ENCODE measurements at regions not wholly inside any gene's neighbourhood (a gene's known extent, or its start where the extent isn't known, plus 50 kb on each side); places are given as distances from the start of the nearest gene placed in this dataset.

- Histone ChIP-seq H3K4me3 (ENCODE audit: low read depth in 1 of 3, low read length in 3 of 3) (no peak overlapping the region), H3K36me3 (ENCODE audit: control insufficient read depth in 4 of 4, insufficient read depth in 3 of 4, low read depth in 1 of 4, low read length in 3 of 4) (no peaks in the 10 kb centered on the region), H3K9ac (ENCODE audit: low read depth in 1 of 2, low read length in 2 of 2) (no peak overlapping the region), H3K27me3 (ENCODE audit: control insufficient read depth in 4 of 4, insufficient read depth in 4 of 4, low read length in 3 of 4) (no peaks in the 10 kb centered on the region), H3K9me3 (ENCODE audit: control insufficient read depth in 4 of 4, low read length in 3 of 4) (no peaks in the 10 kb centered on the region), H3K27ac (ENCODE audit: low read depth in 1 of 2, low read length in 2 of 2) (no peak overlapping the region), H3K4me1 (ENCODE audit: control insufficient read depth in 4 of 4, insufficient read depth in 4 of 4, low read length in 3 of 4) (peaks cover 0 to 8% (median 5%) of the 10 kb centered on the region in 4 donors)
- no peak for TF ChIP-seq EGR1 (IDR thresholded peaks at IDR 0.05; ENCODE audit: low read depth in 2 of 2)
- no peak for TF ChIP-seq YY1 (IDR thresholded peaks at IDR 0.05)
- TF ChIP-seq HNF4A (conservative IDR thresholded peaks at IDR 0.05): no peak
- no peak for TF ChIP-seq HNF4G (IDR thresholded peaks at IDR 0.05)
- no peak for TF ChIP-seq GABPA (IDR thresholded peaks at IDR 0.05 in 1 of 2, conservative IDR thresholded peaks at IDR 0.05 in 1 of 2)
- no peak for TF ChIP-seq MAX (IDR thresholded peaks at IDR 0.05)
- TF ChIP-seq SP1 (IDR thresholded peaks at IDR 0.05): no peak
- no peak for TF ChIP-seq TAF1 (conservative IDR thresholded peaks at IDR 0.05)
- no peak for TF ChIP-seq RXRA (IDR thresholded peaks at IDR 0.05)
- TF ChIP-seq JUND (IDR thresholded peaks at IDR 0.05): no peak
- no peak for DNase-seq (ENCODE audit: low spot score)
- 61% methylated on average over 7 of the region's 7 CpGs for WGBS
Observed at GRCh38 chr11:115580927-115581680, 76.9 kb upstream of the CADM1 start.

- no peak for DNase-seq (ENCODE audit: low spot score)
- Histone ChIP-seq H3K9ac (ENCODE audit: low read depth in 1 of 2, low read length in 2 of 2) (no peak overlapping the region), H3K27ac (ENCODE audit: low read depth in 1 of 2, low read length in 2 of 2) (no peak overlapping the region), H3K9me3 (ENCODE audit: control insufficient read depth in 4 of 4, low read length in 3 of 4) (no peaks in the 10 kb centered on the region), H3K27me3 (ENCODE audit: control insufficient read depth in 4 of 4, insufficient read depth in 4 of 4, low read length in 3 of 4) (no peaks in the 10 kb centered on the region), H3K4me1 (ENCODE audit: control insufficient read depth in 4 of 4, insufficient read depth in 4 of 4, low read length in 3 of 4) (peaks cover 0 to 8% (median 5%) of the 10 kb centered on the region in 4 donors), H3K4me3 (ENCODE audit: low read depth in 1 of 3, low read length in 3 of 3) (no peak overlapping the region), H3K36me3 (ENCODE audit: control insufficient read depth in 4 of 4, insufficient read depth in 3 of 4, low read depth in 1 of 4, low read length in 3 of 4) (no peaks in the 10 kb centered on the region)
- 89% methylated on average over 4 of the region's 4 CpGs for WGBS
- TF ChIP-seq JUND (IDR thresholded peaks at IDR 0.05) (no peak), RAD21 (IDR thresholded peaks at IDR 0.05) (no peak), FOXA2 (IDR thresholded peaks at IDR 0.05) (no peak), FOXA1 (IDR thresholded peaks at IDR 0.05) (no peak), REST (IDR thresholded peaks at IDR 0.05) (no peak), YY1 (IDR thresholded peaks at IDR 0.05) (no peak), RXRA (IDR thresholded peaks at IDR 0.05) (no peak), GABPA (IDR thresholded peaks at IDR 0.05 in 1 of 2, conservative IDR thresholded peaks at IDR 0.05 in 1 of 2) (no peak), MAX (IDR thresholded peaks at IDR 0.05) (no peak), HNF4A (conservative IDR thresholded peaks at IDR 0.05) (no peak), CTCF (IDR thresholded peaks at IDR 0.05; ENCODE audit: low read depth, low read length, missing input control) (no peak), NR2F2 (IDR thresholded peaks at IDR 0.05) (no peak)
Observed at GRCh38 chr11:115580416-115580815, 76.2 kb upstream of the CADM1 start.
